ENCODE measurements at regions not wholly inside any gene's neighbourhood (a gene's known extent, or its start where the extent isn't known, plus 50 kb on each side); places are given as distances from the start of the nearest gene placed in this dataset.
"Not testable (repeated sequence)": the region's sequence is repeated elsewhere in the genome, so short reads cannot be mapped to it uniquely, and the experiment has no call there.

GRCh38 chr13:37475151-37475550, 123.4 kb downstream of the POSTN start (continued):
- no peak for TF ChIP-seq ZNF274 (IDR thresholded peaks at IDR 0.05; ENCODE audit: low read depth, low read length)
- no peak for TF ChIP-seq CBX3 (IDR thresholded peaks at IDR 0.05; ENCODE audit: low read depth)
- TF ChIP-seq MAX (IDR thresholded peaks at IDR 0.05), result no peak
- no peak for TF ChIP-seq CEBPB (IDR thresholded peaks at IDR 0.05; ENCODE audit: low read depth)
- no peak for TF ChIP-seq JUND (IDR thresholded peaks at IDR 0.05)
- TF ChIP-seq TCF7L2 (IDR thresholded peaks at IDR 0.05; ENCODE audit: borderline replicate concordance, extremely low read depth, insufficient read depth, insufficient read length), result no peak

GRCh38 chr13:37473035-37473434, 125.5 kb downstream of the POSTN start:
- intact Hi-C loops (cut with micrococcal nuclease), result no loop called here
- Histone ChIP-seq H3K27ac (ENCODE audit: low read depth, low read length) (no peak overlapping the region), H3K36me3 (ENCODE audit: control insufficient read depth in 1 of 2, insufficient read depth in 2 of 2, low read length in 2 of 2) (no peaks in the 10 kb centered on the region), H3K4me1 (ENCODE audit: control insufficient read depth in 1 of 2, insufficient read depth in 2 of 2, low read length in 2 of 2) (no peaks in the 10 kb centered on the region), H3K4me3 (replicated peaks in 1 of 2; ENCODE audit: low read depth in 1 of 2, low read length in 2 of 2) (no peak overlapping the region), H3K4me2 (ENCODE audit: low read length) (no peak overlapping the region), H3K27me3 (ENCODE audit: insufficient read depth, low read length) (no peaks in the 10 kb centered on the region), H3K9me2 (ENCODE audit: insufficient read depth) (no peaks in the 10 kb centered on the region), H2AFZ (ENCODE audit: low read depth, low read length, poor library complexity, severe bottlenecking) (no peak overlapping the region), H3K79me2 (ENCODE audit: insufficient read depth, low read length) (no peaks in the 10 kb centered on the region), H3K9ac (ENCODE audit: low read length) (no peak overlapping the region), H4K20me1 (ENCODE audit: insufficient read depth) (no peaks in the 10 kb centered on the region), H3K9me3 (ENCODE audit: control insufficient read depth in 1 of 2, insufficient read depth in 1 of 2, low read depth in 1 of 2, low read length in 2 of 2) (peaks cover 4 to 30% of the 10 kb centered on the region in 2 experiments; a peak in 2 of 4 replicates)
- DNase-seq (ENCODE audit: low read depth, low spot score) (no peak), ATAC-seq (no peak)
- ChIA-PET RAD21 (ENCODE audit: low non-redundant PET in 1 of 2, low total read pairs in 2 of 2, uncharacterized antibody in 2 of 2, unreplicated experiment in 2 of 2) (no interaction called here), POLR2A (no interaction called here), CTCF (no interaction called here)
- TF ChIP-seq CTCF (IDR thresholded peaks at IDR 0.05 in 2 of 3, conservative IDR thresholded peaks at IDR 0.05 in 1 of 3; ENCODE audit: borderline replicate concordance in 1 of 3, insufficient read depth in 1 of 3, low read depth in 2 of 3, low read length in 2 of 3) (peak in 2 of 3 experiments; percentile 15 to 30; a peak in 2 of 6 replicates), FOSL1 (IDR thresholded peaks at IDR 0.05; ENCODE audit: low read depth) (no peak), ATF3 (IDR thresholded peaks at IDR 0.05) (no peak)
- no TSS peak for BruUV-seq (replicated peaks)

- ATAC-seq; POLR2A ChIA-PET; BruUV-seq (replicated peaks); H3K4me3 ChIP-seq (replicated peaks in 1 of 2; ENCODE audit: low read depth in 1 of 2, low read length in 2 of 2); DNase-seq (ENCODE audit: low read depth, low spot score); RAD21 ChIA-PET (ENCODE audit: low non-redundant PET in 1 of 2, low total read pairs in 2 of 2, uncharacterized antibody in 2 of 2, unreplicated experiment in 2 of 2); H3K4me1 ChIP-seq (ENCODE audit: control insufficient read depth in 1 of 2, insufficient read depth in 2 of 2, low read length in 2 of 2); H3K9ac ChIP-seq (ENCODE audit: low read length); H2AFZ ChIP-seq (ENCODE audit: low read depth, low read length, poor library complexity, severe bottlenecking); H3K36me3 ChIP-seq (ENCODE audit: control insufficient read depth in 1 of 2, insufficient read depth in 2 of 2, low read length in 2 of 2); H3K9me2 ChIP-seq (ENCODE audit: insufficient read depth); H3K27me3 ChIP-seq (ENCODE audit: insufficient read depth, low read length); H4K20me1 ChIP-seq (ENCODE audit: insufficient read depth); CTCF ChIA-PET; intact Hi-C loops (cut with micrococcal nuclease); H3K4me2 ChIP-seq (ENCODE audit: low read length); H3K79me2 ChIP-seq (ENCODE audit: insufficient read depth, low read length); H3K27ac ChIP-seq (ENCODE audit: low read depth, low read length): not testable (repeated sequence)
- peaks cover 10 to 31% of the 10 kb centered on the region in 2 experiments; a peak in 3 of 4 replicates for H3K9me3 ChIP-seq (ENCODE audit: control insufficient read depth in 1 of 2, insufficient read depth in 1 of 2, low read depth in 1 of 2, low read length in 2 of 2)
Observed at GRCh38 chr13:37472266-37472665, 126.3 kb downstream of the POSTN start.

All from HCT116 (cell line).